Glutamatergic neuron (in vitro differentiated cells): ENCODE measurements at regions not wholly inside any gene's neighbourhood (a gene's known extent, or its start where the extent isn't known, plus 50 kb on each side); places are given as distances from the start of the nearest gene placed in this dataset.

Experiments
- DNase-seq: peaks from one replicate; pipeline ENCODE4 v3.0.0; 2022
- H3K27ac Mint-ChIP-seq: one replicate; pipeline ENCODE4 v1.8.0; 2020; ENCODE audit warnings: mild to moderate bottlenecking, mixed read lengths, inconsistent platforms; ENCODE audit not compliant: unreplicated experiment
- H3K27me3 Mint-ChIP-seq: one replicate; pipeline ENCODE4 v1.8.0; 2020; ENCODE audit warnings: mild to moderate bottlenecking, moderate library complexity, mixed read lengths, inconsistent platforms; ENCODE audit not compliant: unreplicated experiment
- H3K36me3 Mint-ChIP-seq: one replicate; pipeline ENCODE4 v1.8.0; 2020; ENCODE audit warnings: mild to moderate bottlenecking, mixed read lengths, inconsistent platforms; ENCODE audit not compliant: unreplicated experiment
- H3K4me1 Mint-ChIP-seq: one replicate; pipeline ENCODE4 v1.8.0; 2020; ENCODE audit warnings: mild to moderate bottlenecking, low read depth, mixed read lengths, inconsistent platforms; ENCODE audit not compliant: unreplicated experiment
- H3K4me3 Mint-ChIP-seq: one replicate; pipeline ENCODE4 v1.8.0; 2020; ENCODE audit warnings: mild to moderate bottlenecking, mixed read lengths, inconsistent platforms; ENCODE audit not compliant: unreplicated experiment
- H3K9me3 Mint-ChIP-seq: one replicate; pipeline ENCODE4 v1.8.0; 2020; ENCODE audit warnings: mild to moderate bottlenecking, moderate library complexity, mixed read lengths, inconsistent platforms; ENCODE audit not compliant: unreplicated experiment
- TF ChIP-seq, protein P1 (sequence below): fragments of 200-600 bp; sonication (generic); IDR thresholded peaks from one replicate; pipeline ENCODE4 v1.5.0; 2021; ENCODE audit not compliant: partially characterized antibody, unreplicated experiment

DNA sequence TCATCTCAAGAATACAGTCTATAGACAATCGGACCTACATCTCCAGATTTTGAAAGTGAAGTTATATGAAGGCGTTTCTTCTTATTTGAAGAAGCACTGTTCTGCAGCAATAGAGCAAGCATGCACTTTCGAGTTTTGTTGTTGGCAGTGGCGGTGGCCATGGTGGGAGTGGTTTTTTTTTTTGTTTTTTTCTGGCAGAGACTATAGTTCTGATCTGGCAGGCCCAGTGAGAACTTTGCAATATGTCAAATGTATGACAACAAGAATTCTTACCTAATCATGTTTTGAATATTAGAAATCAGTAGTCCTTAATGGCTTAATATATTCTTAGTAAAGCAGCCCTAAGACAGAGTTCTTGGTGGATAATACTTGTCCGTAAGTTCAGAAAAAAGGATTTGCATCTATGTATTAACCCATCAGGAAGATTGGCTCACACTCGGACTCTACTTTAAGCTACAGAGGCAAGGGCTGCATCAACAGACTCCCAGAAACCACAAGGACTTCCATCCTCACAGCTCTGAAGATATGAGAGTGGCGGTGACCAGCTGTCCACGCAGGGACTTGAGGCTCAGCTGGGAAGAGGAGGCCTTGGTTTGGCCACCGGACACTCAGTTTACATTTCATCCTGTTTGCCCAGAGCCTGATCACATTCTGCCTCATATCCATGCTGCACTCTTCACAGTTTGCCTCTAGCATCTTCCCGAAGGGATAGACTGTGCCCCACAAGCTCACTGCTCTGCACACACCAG lies 124.1 kb upstream of the THBS1 start:
- H3K4me1 Mint-ChIP-seq = peaks cover 3% of the 10 kb centered on the region
- TF ChIP-seq, protein P1, sequence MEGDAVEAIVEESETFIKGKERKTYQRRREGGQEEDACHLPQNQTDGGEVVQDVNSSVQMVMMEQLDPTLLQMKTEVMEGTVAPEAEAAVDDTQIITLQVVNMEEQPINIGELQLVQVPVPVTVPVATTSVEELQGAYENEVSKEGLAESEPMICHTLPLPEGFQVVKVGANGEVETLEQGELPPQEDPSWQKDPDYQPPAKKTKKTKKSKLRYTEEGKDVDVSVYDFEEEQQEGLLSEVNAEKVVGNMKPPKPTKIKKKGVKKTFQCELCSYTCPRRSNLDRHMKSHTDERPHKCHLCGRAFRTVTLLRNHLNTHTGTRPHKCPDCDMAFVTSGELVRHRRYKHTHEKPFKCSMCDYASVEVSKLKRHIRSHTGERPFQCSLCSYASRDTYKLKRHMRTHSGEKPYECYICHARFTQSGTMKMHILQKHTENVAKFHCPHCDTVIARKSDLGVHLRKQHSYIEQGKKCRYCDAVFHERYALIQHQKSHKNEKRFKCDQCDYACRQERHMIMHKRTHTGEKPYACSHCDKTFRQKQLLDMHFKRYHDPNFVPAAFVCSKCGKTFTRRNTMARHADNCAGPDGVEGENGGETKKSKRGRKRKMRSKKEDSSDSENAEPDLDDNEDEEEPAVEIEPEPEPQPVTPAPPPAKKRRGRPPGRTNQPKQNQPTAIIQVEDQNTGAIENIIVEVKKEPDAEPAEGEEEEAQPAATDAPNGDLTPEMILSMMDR = no peak
- no peak for DNase-seq
- no peak overlapping the region for H3K27ac Mint-ChIP-seq
- H3K4me3 Mint-ChIP-seq = no peak overlapping the region
- H3K9me3 Mint-ChIP-seq = peaks cover 2% of the 10 kb centered on the region
- H3K36me3 Mint-ChIP-seq = no peaks in the 10 kb centered on the region
- H3K27me3 Mint-ChIP-seq = no peaks in the 10 kb centered on the region

DNA sequence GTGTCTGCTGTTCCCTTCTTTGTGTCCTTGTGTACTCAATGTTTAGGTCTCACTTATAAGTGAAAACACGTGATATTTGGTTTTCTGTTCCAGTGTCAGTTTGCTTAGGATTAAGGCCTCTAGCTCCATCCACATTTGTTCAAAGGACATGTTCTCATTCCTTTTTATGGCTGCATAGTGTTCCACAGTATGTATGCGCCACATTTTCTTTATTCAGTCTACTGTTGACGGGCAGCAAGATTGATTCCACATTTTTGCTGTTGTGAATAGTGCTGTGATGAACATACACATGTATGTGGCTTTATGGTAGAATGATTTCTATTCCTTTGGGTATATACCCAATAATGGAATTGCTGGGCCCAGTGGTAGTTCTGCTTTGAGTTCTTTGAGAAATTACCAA lies 122.7 kb upstream of the THBS1 start:
- H3K27me3 Mint-ChIP-seq = no peaks in the 10 kb centered on the region
- TF ChIP-seq, protein P1 = no peak
- H3K36me3 Mint-ChIP-seq = no peaks in the 10 kb centered on the region
- H3K27ac Mint-ChIP-seq = no peak overlapping the region
- DNase-seq = no peak
- peaks cover 4% of the 10 kb centered on the region for H3K9me3 Mint-ChIP-seq
- H3K4me1 Mint-ChIP-seq = peaks cover 3% of the 10 kb centered on the region
- no peak overlapping the region for H3K4me3 Mint-ChIP-seq

DNA sequence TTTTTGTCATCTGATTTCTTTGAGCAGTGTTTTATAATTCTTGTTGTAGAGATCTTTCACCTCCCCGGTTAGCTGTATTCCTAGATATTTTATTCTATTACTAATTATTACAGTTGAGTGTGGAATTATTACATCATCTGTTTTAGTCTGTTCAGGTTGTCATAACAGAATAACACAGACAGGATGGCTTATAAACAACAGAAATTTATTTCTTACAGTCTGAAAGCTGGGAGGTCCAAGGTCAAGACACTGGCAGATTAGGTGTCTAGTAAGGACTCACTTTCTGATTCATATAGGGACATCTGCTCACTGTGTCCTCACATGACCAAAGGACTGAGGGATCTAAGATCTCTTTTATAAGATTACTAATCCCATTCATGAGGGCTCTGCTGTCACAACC lies 121.3 kb upstream of the THBS1 start:
- Mint-ChIP-seq H3K4me1 (no peaks in the 10 kb centered on the region), H3K4me3 (no peak overlapping the region), H3K36me3 (no peaks in the 10 kb centered on the region), H3K27ac (no peak overlapping the region), H3K9me3 (peaks cover 4% of the 10 kb centered on the region), H3K27me3 (no peaks in the 10 kb centered on the region)
- TF ChIP-seq, protein P1 = no peak
- DNase-seq = no peak

- no peaks in the 10 kb centered on the region for H3K36me3 Mint-ChIP-seq
- H3K9me3 Mint-ChIP-seq = peaks cover 2% of the 10 kb centered on the region
- H3K4me3 Mint-ChIP-seq = no peak overlapping the region
- no peak for DNase-seq
- H3K27me3 Mint-ChIP-seq = no peaks in the 10 kb centered on the region
- TF ChIP-seq, protein P1 = no peak
- no peak overlapping the region for H3K27ac Mint-ChIP-seq
- H3K4me1 Mint-ChIP-seq = no peaks in the 10 kb centered on the region
Observed at GRCh38 chr15:39460748-39461147, 120.1 kb upstream of the THBS1 start.

- Mint-ChIP-seq H3K4me3 (no peak overlapping the region), H3K27me3 (no peaks in the 10 kb centered on the region), H3K27ac (no peak overlapping the region), H3K36me3 (no peaks in the 10 kb centered on the region), H3K9me3 (peaks cover 2% of the 10 kb centered on the region), H3K4me1 (no peaks in the 10 kb centered on the region)
- TF ChIP-seq, protein P1 = no peak
- no peak for DNase-seq
Observed at GRCh38 chr15:39461536-39462130, 119.2 kb upstream of the THBS1 start.
